ENCODE measurements at regions not wholly inside any gene's neighbourhood (a gene's known extent, or its start where the extent isn't known, plus 50 kb on each side); places are given as distances from the start of the nearest gene placed in this dataset.

DNA sequence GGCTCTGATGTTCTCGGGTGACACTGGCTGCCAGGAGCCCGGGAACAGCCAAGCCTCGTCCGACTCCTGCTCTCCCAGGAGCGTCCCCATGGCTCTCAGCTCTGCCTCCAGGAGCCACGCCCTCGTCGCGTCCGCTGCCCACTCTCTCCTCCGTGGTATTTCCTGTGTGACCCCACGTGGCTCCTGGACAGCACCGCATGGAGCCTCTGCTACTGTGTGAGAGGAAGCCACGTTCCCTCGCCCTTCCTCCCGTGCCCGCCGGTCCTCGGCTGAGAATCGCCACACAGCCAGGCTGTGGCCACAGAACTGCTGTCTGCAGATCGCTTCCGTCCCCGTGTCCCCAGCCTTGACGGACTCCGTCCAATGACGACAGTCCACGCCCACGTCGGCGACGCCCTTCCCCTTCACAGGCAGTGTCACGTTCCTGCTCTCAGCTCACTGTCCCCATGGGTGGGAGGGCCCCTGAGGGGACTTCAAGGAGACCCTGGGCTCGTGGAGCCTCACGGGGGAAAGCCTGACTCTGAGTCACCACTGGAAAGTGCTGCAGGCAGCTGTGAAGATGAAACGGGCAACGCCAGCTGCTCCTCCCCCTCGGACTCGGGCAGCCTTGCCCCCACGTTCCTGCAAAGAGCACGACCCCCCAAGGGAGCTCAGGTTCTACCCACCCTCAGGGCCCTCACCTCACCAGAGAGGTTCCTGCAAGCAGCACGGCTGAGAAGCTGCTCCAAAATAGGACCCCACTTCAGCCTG lies 458.5 kb downstream of the BRD1 start:
- no peak for DNase-seq (ENCODE audit: low read depth in 3 of 3)

DNA sequence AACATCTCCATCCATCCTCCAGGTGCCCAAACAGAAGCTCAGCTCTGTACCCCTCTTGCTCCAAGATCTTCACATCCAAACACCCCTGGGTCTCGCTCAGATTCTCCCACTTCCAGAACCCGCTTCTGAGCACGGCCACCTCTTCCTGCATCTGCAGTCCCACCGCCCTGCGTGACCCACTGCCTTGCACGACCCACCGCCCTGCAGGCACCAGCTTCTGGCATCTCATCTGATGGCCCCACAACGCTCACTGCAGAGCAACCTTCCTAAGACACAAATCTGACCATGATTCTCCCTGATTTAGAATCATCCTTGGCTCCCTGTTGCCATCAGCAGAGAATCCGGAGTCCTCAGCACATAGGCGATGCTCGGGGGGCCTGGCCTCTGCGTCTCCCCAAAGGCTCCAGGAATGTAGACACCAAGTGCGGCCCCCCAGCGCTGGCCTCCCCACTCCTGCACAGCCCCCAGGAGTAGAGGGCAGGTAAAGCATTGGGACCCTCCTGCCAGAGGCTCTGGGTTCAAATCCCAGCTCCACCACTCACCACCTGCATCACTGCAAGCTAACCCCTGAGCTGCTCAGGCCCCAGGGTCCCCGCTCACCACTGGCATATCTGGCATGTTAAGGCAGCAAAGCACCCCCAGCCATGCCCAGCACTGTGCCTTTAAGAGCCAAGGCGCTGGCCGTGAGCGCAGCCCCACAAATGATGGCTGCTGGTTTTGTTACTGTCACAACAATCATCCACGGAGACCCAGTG lies 459.3 kb downstream of the BRD1 start:
- DNase-seq (ENCODE audit: low read depth in 3 of 3), result no peak

DNA sequence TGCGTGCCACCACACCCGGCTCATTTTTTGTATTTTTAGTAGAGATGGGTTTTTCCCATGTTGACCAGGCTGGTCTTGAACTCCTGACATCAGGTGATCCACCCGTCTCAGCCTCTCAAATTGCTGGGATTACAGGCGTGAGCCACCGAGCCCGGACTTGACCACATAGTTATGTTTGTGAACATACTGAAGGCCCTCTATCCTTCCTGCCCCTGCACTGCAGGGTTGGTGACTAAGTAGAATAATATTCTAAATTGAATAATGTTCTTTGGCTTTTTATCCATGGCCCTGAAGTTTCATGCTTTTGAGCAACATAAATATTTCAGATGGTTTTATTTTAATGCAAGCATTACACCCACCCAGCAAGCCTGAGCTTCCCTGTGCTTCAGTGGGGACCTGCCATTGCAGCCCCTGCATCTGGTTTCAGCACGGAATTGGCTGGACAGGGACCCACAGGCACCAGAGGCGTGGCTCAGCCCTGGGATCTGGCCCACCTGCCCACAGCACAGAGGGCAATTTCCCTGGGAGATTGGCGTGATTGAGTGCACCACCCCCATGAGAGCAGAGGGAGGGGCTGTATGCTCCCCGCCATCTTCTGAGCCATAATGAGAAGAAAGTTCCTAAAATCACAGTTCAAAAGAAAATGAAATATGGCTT lies 460.5 kb downstream of the BRD1 start:
- no peak for DNase-seq (ENCODE audit: low read depth in 3 of 3)

DNA sequence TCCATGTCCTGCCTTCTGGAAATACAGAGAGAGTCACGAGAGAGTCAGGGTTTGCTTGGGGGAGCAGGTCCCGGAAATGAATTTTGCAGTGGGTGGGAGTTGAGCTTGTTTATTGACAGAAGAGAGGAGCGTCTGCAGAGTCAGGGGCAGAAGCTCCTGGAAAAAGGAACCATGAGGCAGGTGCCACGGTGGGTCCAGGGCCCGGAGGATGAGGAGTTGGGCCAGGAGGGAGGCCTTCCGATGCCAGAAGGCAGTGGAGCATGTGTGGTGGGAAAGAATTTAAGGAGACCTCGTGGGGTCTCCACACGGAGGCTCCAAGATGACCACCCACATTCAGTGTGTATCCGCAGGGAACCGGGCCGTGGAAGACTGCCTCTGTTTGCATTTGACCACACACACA lies 461.2 kb downstream of the BRD1 start:
- no peak for DNase-seq (ENCODE audit: low read depth in 3 of 3)

DNA sequence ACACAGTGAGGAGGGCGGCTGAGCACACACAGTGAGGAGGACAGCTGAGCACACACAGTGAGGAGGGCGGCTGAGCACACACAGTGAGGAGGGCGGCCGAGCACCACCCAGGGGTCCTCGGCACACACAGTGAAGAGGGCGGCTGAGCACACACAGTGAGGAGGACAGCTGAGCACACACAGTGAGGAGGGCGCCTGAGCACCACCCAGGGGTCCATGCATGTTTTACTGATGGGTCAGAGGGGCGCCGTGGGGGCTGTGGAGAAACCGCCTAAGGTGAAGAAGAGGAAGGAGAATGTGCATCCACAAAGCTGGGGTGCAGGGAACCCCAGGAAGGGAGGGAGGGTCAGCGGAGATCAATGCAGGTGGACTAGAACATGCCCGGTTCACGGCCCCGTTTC lies 461.8 kb downstream of the BRD1 start:
- no peak for DNase-seq (ENCODE audit: low read depth in 3 of 3)

DNA sequence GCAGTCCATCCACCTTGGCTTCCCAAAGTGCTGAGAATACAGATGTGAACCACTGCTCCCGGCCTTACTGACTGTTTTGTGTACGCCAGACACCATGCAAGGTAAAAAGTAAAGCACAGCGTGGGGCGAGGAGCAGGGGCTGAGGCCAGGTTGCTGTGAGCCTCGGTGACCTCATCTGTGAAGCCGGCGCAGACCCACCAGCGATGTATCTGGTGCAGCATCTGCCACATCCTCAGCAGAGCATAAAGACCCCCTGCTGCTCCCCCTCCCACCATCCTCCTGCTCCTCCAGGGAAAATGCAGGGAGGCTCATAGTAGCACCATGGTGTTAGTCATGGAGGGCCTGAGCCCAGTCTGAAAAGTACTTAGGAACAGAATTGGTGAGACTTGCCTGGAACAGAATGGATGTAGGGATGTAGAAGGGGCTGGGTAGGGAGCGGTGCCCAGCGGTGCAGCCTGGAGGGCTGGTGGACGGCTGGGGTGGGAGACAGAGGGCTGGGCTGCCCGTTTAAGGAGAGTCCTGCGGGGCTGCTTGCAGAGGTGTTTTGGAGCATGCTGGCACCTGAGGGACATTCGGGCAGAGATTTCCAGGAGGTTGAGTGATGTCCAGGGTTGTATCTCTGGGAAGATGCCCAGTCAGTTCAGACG lies 462.4 kb downstream of the BRD1 start:
- no peak for DNase-seq (ENCODE audit: low read depth in 3 of 3)

DNA sequence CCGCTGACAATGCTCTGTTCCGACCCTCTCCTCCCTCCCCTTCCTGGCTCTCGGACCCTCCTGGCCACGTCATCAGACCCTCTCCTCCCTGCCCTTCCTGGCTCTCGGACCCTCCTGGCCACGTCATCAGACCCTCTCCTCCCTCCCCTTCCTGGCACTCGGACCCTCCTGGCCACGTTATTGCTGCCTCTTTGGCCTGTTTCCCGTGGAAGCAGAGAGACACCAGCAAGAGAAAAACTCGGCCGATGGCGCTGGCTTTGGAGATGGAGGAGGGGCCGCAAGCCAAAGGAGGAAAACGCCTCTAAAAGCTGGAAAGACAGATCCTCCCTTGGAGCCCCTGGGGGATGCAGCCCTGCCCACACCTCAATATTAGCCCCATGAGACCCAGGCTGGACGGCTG lies 463.3 kb downstream of the BRD1 start:
- DNase-seq (ENCODE audit: low read depth in 3 of 3), result no peak

DNA sequence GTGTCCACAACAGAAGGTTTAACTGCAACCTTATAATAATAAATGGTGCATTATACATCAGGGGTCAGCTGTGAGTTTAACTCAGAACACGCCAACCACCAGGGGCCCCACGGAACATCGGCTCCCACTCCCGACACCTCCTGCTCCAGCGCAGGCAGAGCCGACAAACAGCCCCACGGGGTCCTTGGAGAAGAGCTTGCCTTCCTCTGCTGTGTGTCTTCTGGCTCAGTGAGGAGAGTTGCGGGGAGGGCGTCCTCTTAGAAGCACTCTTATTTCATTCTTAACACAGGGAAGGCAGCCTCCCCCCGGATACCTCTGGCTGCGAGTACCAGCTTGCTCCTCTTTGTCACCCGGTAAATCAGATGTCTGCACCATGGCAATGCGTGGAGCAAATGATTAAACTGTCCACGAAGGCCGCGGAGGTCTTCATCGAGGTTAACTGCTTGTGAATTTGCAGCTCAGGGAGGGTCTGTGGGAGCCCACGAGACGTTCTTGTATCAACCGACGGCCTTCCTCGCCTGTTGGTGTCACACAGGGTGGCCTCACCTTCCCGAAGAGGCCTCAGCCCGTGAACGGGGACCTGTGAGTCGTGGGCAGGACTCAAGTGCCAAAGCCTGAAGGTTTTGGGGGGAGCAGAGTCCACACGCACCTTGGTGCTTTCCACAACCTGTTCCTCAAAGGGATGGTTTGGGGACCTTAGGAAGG lies 464.0 kb downstream of the BRD1 start:
- DNase-seq (ENCODE audit: low read depth in 3 of 3), result no peak

DNA sequence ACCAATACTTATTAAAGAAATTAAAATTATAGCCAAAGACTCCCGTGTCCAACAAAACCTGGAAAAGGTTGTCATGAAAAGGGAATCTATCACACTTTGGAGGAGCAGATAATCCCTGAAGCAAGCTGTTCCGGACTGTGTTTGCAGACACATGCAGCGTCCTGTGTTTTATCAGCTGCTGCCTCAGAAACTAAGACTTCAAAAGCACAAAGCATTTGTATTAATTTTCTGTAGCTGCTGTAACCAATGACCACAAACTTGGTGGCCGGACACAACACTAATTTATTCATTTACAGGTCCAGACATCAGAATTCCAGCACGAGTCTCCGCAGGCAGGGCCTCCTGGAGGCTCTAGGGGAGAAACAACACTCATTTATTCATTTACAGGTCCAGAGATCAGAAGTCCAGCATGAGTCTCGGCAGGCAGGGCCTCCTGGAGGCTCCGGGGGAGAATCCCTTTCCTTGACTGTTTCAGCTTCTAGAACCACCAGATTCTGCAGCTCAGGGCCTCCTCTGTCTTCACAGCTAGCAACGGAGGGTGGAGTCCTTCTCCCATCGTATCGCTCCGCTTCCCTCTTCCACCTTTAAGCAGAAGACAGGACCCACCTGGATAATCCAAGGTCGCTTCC lies 465.3 kb downstream of the BRD1 start:
- DNase-seq (ENCODE audit: low read depth in 3 of 3), result no peak

DNA sequence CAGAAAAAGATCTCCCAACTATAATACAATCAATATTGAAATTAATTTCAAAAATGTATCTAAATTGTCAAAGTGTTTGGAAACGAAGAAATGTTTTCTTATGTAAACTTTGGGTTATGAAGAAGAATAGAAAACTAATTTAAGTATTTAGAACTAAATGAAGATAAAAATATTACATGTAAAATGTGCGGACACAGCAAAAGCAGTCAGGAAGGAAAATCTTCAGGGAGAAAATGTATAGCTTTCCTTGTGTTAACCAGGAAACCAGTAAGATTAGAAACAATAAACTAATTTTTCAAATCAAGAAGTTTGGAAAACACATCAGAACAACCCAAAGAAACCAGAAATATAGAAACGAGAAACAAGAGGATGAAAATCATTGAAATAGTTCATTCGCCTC lies 466.5 kb downstream of the BRD1 start:
- DNase-seq (ENCODE audit: low read depth in 3 of 3), result no peak

DNA sequence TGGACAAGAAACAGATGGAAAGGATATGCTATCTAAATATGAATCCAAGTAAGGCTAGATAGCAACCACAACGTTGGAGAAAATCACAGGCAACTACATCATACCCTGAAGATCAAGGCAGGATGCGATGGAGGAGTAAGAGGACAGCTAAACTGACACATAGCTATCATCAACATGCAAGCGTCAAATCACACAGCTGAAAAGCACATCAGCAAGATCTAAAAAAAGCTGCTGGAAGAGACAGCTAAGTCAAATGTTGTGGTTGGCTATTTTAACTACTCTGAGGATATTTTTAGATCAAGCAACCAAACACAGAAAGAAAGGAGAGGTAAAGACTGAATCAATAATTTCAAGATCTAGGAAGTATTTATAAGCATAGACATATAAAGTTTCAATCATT lies 466.9 kb downstream of the BRD1 start:
- no peak for DNase-seq (ENCODE audit: low read depth in 3 of 3)

DNA sequence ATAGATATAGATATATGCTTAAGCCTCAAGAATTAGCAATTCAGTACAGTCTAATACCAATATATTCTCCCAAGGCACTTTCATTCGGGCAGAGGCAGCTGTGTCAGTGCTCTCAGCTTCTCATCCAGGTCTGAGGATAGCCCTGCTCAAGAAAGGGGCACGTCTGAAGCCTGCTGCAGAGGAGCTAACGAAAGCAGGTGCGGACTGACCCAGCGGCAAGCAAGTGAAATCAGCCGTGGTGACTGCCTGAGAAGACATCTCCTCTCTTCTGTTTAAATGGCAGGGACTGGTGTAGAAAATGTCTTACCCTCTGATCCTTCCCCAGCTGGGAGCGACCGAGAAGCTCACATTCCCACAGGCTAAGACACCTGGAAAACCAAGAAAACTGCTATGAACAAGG lies 468.6 kb downstream of the BRD1 start:
- no peak for DNase-seq (ENCODE audit: low read depth in 3 of 3)

DNA sequence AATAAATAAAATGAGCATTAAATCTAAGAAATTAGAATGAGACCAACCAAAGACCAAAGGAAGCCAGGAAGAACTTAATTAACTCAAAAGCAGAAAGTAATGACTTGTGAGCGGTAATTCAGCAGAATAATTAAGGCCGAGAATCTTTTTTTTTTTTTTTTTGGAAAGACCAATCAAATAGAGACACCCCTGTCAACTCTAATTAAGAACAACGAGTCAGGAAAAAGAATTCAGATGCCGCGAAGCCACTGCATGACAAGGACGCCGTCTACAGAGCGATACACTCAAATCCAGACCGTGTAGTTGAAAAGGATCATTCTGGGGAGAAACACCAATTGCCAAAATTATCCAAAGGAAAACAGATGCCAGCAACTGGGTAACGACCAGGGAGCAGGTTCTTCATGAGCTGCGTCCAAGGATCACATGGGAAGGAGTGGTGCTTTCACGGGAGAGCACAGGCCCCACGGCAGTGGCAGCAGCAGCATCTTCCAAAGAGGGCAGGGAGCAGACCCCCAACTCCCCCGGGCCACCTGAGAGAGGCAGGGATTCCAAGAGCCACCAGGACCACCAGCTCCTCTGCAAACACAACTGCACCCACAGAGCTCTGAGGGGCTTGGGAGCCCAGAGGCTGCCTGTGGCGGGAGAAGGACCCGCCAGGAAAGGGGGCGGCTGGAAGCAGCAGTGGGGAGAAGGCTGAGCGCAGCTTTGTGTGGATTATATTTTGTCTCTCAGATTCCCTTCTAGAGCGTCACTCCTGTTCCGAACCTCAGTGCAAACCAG lies 469.8 kb downstream of the BRD1 start:
- no peak for DNase-seq (ENCODE audit: low read depth in 3 of 3)

DNA sequence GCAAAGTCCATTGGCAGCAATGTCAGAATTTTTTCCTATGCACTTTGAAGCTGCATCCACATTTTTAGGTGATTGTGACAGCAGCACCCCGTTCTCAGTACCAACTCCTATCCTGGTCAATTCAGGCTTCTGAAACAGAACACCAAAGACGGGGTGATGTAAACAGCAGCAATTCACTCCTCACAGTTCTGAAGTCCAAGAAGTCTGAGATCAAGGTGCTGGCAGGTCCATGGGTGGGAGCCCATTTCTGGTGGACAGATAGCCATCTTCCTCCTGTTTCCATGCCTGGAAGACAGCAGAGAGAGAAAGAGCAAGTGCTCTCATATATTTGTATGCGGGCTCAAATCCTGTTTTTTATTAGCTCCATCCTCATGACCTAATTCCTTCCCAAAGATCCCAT lies 471.2 kb downstream of the BRD1 start:
- no peak for DNase-seq (ENCODE audit: low read depth in 3 of 3)

DNA sequence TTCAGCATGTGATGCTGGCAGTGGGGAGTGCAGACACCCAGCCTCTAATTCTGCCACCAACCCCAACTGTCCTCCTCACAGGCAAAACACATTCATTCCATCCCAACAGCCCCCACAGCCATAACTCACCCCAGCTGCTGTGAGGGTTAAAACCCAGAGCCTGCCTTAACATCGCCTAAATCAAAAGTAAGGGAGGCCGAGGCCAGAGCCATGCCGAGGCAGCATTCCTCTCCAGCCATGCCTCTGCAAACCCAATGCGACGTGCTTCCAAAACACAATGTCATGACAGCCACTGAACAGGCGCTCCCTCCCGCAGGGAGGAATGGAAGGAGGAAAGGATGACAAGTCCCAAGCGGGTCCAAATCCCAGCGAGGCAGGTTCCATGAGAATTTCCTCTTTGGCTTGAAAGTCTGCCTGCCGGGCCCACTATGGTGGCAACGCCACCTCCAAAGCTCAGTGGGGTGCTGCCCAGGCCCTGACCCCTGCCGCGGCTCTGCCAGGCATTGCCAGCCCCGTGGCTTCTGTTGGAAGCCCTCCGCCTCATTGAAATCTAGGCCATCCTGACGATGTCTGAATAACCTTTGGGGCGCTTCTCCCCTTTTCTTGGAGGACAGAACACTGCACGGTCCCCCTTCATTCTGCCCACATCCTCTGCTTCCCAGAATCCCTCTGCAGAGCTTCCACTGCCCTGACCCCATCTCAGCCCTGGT lies 472.3 kb downstream of the BRD1 start:
- DNase-seq (ENCODE audit: low read depth in 3 of 3), result no peak

DNA sequence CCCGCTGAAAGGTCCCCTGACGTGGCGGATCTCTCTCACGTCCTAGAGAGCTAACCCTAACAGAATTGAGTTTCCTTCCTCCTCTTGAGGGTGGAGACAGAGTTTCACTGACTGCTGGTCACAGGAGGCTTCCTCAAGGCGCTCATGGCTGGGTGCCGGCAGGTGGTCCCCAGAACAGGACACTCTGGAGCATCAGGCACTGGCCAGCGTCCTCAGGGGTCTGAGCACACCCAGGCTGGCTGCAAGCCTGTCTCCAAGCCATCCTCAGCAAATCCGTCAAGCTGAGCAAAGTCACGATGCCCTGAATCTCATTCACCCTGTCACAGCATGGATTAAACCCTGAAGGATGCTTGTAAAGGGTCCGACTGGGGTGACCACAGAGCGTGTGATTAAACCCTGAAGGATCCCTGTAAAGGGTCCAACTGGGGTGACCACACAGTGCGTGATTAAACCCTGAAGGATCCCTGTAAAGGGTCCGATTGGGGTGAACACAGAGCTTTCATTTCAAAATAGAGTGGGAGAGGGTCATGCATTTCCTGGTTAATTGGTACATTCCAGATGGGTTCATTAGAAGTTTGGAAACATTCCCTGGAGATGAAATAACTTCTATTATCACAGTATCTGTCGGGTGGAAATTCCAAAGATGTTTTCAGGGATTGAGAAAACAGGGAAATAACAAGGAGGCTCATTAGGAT lies 473.0 kb downstream of the BRD1 start:
- no peak for DNase-seq (ENCODE audit: low read depth in 3 of 3)

DNA sequence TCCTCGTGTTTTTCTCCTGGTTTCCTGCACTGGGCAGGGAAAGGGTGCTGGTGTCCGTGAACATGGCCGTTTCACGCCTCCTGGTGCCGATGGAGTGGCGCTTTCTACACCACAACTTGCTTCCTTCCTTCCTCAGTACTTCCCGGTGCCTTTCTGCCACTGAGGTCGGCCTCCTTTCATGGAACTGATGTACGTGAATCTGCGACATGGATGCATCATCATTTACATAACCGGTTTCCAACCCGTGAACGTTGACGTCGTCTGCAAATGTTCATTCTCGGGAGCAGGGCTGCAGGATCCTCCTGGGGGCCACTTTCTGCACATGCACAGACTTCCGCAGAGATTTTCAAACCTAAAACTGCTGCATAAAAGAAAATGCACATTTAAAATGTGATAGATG lies 474.4 kb downstream of the BRD1 start:
- DNase-seq (ENCODE audit: low read depth in 3 of 3), result no peak

DNA sequence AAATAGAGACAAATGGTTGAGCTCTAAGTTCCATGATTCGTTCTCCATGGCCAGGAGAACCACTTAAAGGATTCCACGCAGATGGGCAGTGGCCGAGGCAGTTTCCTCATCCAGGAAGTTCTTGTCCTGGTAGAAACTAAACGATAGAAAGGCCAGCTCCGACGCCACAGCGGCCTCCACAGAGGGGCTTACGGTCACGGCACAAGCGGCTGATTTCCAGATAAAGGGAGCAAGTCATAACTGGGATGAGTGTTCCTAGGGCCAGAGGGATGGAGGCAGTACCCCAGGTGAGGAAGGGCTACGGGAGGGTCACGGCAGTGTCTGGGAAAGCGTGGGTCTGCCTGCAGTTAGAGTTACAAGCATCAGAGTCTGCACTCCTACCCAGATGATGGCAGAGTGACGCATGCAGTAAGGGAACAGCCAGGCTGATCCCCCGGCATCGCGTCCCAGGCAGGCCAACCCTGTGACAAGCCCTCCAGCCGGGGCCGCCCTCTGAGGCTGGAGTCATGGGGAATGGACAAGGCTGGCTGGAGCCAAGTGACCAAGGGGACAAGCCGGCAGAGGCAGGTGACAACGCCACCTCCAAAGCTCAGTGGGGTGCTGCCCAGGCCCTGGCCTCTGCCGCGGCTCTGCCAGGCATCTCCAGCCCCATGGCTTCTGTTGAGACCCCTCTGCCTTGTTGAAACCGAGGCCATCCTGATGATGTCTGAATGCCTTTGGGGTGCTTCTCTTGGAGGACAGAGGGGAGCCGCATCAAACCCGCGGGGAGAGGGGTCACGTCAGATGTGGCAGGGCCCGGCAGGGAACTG lies 475.1 kb downstream of the BRD1 start:
- DNase-seq (ENCODE audit: low read depth in 3 of 3), result no peak
